ENCODE measurements at regions not wholly inside any gene's neighbourhood (a gene's known extent, or its start where the extent isn't known, plus 50 kb on each side); places are given as distances from the start of the nearest gene placed in this dataset.
A peak's percentile ranks its signal among the peaks of the same experiment; 100 is the strongest.

DNA sequence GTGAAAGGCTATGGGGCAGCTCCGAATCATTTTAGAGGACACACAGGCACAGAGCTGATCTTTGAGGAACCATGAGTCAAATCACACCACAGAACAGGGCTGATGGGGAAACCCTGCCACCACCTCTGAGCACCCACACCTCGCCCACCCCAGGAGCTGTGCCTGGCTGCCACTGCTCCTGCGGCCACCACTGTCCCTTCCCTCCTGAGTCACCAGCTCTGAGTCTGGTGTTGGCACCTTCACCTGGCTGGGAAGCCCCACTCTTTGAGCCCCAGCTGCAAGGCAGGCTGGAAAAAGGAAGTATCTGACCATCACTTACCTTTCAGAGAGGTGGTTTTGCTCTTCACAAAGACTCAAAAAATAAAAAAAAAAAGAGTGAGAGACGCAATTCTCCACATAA, 63.6 kb upstream of the MEF2A start:
- no peak overlapping the region for H3K27ac Mint-ChIP-seq

DNA sequence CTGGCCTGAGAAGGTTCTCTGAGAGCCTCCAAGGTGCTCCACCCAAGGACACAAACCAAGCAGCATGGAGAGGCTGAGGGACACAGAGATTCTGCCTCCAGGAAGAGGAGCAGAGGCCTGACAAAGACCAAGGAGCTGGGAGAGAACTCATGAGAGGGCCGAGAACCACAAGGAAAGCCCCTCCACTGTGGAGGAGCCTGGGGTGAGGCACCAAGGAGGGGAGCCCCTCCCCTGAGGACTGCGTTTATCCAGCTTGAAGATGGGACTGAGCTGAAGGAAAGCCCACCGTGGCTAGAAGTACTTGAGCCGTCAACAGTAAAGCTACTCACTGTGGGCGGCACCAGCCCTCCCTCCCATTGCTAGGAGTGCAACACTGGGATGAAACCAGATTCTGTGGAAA, 63.1 kb upstream of the MEF2A start:
- ChIA-PET POLR2A (no interaction called here), CTCF (interaction anchor here (0.8 to 2.2 kb wide), 2 partner anchors 201 to 230 kb away, joined by 4 to 8 read pairs; no protein-coding TSS in a partner anchor)
- peaks cover 3% of the 10 kb centered on the region for H3K27me3 Mint-ChIP-seq
- H3K36me3 Mint-ChIP-seq (ENCODE audit: low read depth), result no peaks in the 10 kb centered on the region
- H3K4me3 Mint-ChIP-seq, result no peak overlapping the region
- peaks cover 36% of the 10 kb centered on the region for H3K4me1 Mint-ChIP-seq
- H3K27ac Mint-ChIP-seq, result no peak overlapping the region
- peaks cover 7% of the 10 kb centered on the region for H3K9me3 Mint-ChIP-seq
- no peak for DNase-seq

More for the DNA sequence above, 63.6 kb upstream of the MEF2A start:
- DNase-seq, result peak; percentile 26
- no peaks in the 10 kb centered on the region for H3K36me3 Mint-ChIP-seq (ENCODE audit: low read depth)
- H3K27me3 Mint-ChIP-seq, result peaks cover 3% of the 10 kb centered on the region
- ChIA-PET POLR2A (no interaction called here), CTCF (interaction anchor here (0.8 to 2.2 kb wide), 2 partner anchors 202 to 230 kb away, joined by 4 to 8 read pairs; no protein-coding TSS in a partner anchor)
- peaks cover 7% of the 10 kb centered on the region for H3K9me3 Mint-ChIP-seq
- H3K4me1 Mint-ChIP-seq, result peaks cover 36% of the 10 kb centered on the region
- H3K4me3 Mint-ChIP-seq, result no peak overlapping the region

- ChIA-PET POLR2A (no interaction called here), CTCF (interaction anchor here (1.6 to 2.2 kb wide), 2 partner anchors 200 to 201 kb away, joined by 6 to 8 read pairs; no protein-coding TSS in a partner anchor)
- H3K4me1 Mint-ChIP-seq, result peaks cover 36% of the 10 kb centered on the region
- no peak for DNase-seq
- H3K4me3 Mint-ChIP-seq, result no peak overlapping the region
- no peaks in the 10 kb centered on the region for H3K36me3 Mint-ChIP-seq (ENCODE audit: low read depth)
- peaks cover 5% of the 10 kb centered on the region for H3K9me3 Mint-ChIP-seq
- H3K27ac Mint-ChIP-seq, result no peak overlapping the region
- peaks cover under 1% of the 10 kb centered on the region for H3K27me3 Mint-ChIP-seq
Observed at GRCh38 chr15:99503411-99503810, 62.4 kb upstream of the MEF2A start.

- DNase-seq, result no peak
- Mint-ChIP-seq H3K27me3 (no peaks in the 10 kb centered on the region), H3K27ac (peak overlapping the region; percentile 37), H3K36me3 (ENCODE audit: low read depth) (no peaks in the 10 kb centered on the region), H3K4me3 (no peak overlapping the region), H3K9me3 (peaks cover 3% of the 10 kb centered on the region), H3K4me1 (peaks cover 39% of the 10 kb centered on the region)
- ChIA-PET CTCF (interaction anchor here (1.1 to 1.6 kb wide), 5 partner anchors 9 to 232 kb away, joined by 3 to 6 read pairs (median 4); no protein-coding TSS in a partner anchor), POLR2A (interaction anchor here (1.4 to 1.6 kb wide), 2 partner anchors 61 to 63 kb away, joined by 3 to 9 read pairs; no protein-coding TSS in a partner anchor)
Observed at GRCh38 chr15:99504071-99504822, 61.5 kb upstream of the MEF2A start.

DNA sequence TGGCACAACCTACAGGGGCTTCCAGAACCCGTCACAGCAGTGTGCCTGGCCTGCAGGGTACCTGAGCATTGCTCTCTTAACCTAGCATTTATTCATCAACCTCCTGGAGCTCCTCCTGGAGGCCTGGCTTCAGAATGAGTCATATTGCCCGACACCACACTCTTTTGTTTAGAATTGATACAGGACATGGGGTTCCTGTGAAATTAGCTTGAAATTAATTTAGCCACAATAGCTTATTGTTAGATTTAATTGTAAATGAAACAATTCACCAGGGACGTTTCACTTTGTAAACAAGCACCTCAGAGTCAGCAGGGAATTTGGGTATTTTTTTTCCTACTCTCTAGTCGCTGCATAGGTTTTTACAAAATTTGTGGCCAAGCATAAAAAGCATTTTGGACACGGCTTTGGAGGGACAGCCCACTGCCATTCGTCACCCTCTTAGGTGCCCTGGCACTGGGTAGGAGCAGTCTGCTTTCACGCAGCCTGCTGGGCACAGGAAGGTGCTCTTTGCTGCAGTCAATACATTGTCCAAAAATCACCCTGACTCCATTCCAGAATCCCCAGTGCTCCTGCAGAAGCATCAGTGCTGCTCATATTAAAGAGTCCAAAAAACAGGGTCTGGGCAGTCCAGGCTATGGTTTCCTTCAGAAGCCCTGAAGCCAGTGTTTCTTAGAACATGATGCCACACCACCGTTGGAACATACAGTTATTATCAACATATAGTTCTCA, 60.8 kb upstream of the MEF2A start:
- Mint-ChIP-seq H3K27me3 (no peaks in the 10 kb centered on the region), H3K36me3 (ENCODE audit: low read depth) (no peaks in the 10 kb centered on the region), H3K27ac (peak overlapping the region; percentile 37), H3K4me3 (no peak overlapping the region), H3K4me1 (peaks cover 44% of the 10 kb centered on the region), H3K9me3 (no peaks in the 10 kb centered on the region)
- ChIA-PET POLR2A (interaction anchor here (1.4 to 1.6 kb wide), 2 partner anchors 60 to 62 kb away, joined by 3 to 9 read pairs; no protein-coding TSS in a partner anchor), CTCF (interaction anchor here (0.6 to 1.6 kb wide), 6 partner anchors 9 to 232 kb away, joined by 3 to 6 read pairs (median 4); no protein-coding TSS in a partner anchor)
- peak; percentile 32 for DNase-seq

- peaks cover 44% of the 10 kb centered on the region for H3K4me1 Mint-ChIP-seq
- CTCF ChIA-PET, result interaction anchor here (1.1 kb wide), 1 partner anchor 198 kb away, joined by 3 read pairs; no protein-coding TSS in a partner anchor
Observed at GRCh38 chr15:99506399-99506798, 59.4 kb upstream of the MEF2A start.

GRCh38 chr15:99507016-99507503, 58.7 kb upstream of the MEF2A start:
- DNase-seq, result no peak
- H3K4me3 Mint-ChIP-seq, result no peak overlapping the region
- H3K27ac Mint-ChIP-seq, result no peak overlapping the region
- POLR2A ChIA-PET, result no interaction called here
- H3K36me3 Mint-ChIP-seq (ENCODE audit: low read depth), result no peaks in the 10 kb centered on the region
- CTCF ChIA-PET, result interaction anchor here (1.0 to 1.1 kb wide), 2 partner anchors 13 to 197 kb away, joined by 3 read pairs; no protein-coding TSS in a partner anchor
- H3K9me3 Mint-ChIP-seq, result no peaks in the 10 kb centered on the region
- no peaks in the 10 kb centered on the region for H3K27me3 Mint-ChIP-seq
- peaks cover 44% of the 10 kb centered on the region for H3K4me1 Mint-ChIP-seq

More at GRCh38 chr15:99506399-99506798, 59.4 kb upstream of the MEF2A start:
- Mint-ChIP-seq H3K9me3 (no peaks in the 10 kb centered on the region), H3K36me3 (ENCODE audit: low read depth) (no peaks in the 10 kb centered on the region), H3K27me3 (no peaks in the 10 kb centered on the region), H3K4me3 (no peak overlapping the region), H3K27ac (no peak overlapping the region)
- DNase-seq, result no peak
- POLR2A ChIA-PET, result no interaction called here

DNA sequence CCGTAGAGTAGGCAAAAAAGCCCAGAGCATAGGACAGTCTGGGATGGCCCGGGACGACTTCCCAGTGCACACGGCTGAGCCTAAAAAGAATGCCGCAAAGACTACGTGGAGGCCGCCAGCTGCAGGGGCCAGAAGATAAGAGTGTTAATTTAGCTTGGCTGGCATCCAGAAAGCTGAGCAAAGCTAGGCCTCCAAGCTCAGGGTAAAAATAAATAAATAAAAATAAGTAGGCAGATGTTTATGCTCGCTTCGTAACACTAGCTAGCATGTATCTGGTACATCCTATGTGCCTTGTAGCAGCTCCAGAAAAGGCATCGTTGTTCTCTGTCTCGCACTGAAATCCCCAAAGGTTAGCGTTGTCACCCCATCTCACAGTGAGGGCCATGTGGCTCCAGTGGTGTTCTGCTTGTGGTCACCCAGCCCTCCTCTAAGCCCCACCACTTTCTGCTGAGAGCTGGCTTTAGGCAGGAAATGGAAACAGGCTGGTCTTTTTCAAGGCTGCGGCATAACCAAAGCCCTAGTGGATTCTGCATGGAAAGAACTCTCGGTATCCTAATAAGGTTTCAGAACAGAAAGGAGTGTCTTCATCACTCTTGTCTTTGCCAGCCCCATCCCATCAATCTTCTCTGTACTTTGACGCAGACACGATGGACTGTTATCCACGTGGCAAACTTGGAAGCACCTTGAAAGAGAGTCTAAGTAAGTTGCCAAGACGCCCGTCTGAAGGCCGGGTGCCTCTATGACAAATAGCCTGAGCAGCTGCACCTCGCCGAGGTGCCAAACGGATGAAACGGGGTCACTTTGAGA, 58.1 kb upstream of the MEF2A start:
- Mint-ChIP-seq H3K27me3 (no peaks in the 10 kb centered on the region), H3K27ac (no peak overlapping the region), H3K4me3 (no peak overlapping the region), H3K4me1 (peaks cover 42% of the 10 kb centered on the region), H3K9me3 (no peaks in the 10 kb centered on the region), H3K36me3 (ENCODE audit: low read depth) (no peaks in the 10 kb centered on the region)
- ChIA-PET CTCF (interaction anchor here (1.0 kb wide), 1 partner anchor 13 kb away, joined by 3 read pairs; no protein-coding TSS in a partner anchor), POLR2A (no interaction called here)
- DNase-seq, result no peak

DNA sequence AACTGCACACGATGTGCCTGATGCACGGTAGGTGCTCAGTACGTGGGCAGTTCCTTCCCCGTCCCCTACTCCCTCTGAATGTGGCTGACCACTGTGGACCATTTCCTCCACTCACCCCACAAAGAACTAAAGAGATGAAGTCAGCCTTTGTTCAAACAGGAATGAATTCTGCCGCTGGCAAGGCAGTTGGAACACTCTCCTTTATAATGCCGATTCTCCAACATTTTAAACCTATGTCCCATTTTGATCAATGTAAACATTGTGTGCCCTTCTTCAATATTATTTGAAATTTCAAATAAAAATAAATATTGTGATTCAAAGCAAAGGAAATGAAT, 57.5 kb upstream of the MEF2A start:
- H3K36me3 Mint-ChIP-seq (ENCODE audit: low read depth), result no peaks in the 10 kb centered on the region
- H3K27ac Mint-ChIP-seq, result no peak overlapping the region
- ChIA-PET CTCF (no interaction called here), POLR2A (no interaction called here)
- no peaks in the 10 kb centered on the region for H3K27me3 Mint-ChIP-seq
- no peak for DNase-seq
- H3K9me3 Mint-ChIP-seq, result no peaks in the 10 kb centered on the region
- H3K4me1 Mint-ChIP-seq, result peaks cover 37% of the 10 kb centered on the region
- no peak overlapping the region for H3K4me3 Mint-ChIP-seq

DNA sequence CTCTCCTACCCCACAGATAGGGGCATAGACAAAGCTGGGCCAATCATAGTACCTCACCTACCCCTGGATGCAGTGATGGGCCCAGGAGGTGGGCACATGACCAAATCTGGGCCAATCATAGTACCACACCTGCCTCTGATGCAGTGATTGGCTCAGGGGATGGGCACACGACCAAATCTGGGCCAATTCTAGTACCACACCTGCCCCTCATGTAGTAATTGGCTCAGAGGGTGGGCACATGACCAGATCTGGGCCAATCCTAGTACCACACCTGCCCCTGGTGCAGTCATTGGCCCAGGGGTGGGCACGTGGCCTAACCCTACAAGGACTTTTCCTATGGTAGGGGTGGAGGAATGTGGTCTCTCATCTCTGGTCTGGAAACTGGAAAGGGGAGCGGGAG, 56.9 kb upstream of the MEF2A start:
- CTCF ChIA-PET, result no interaction called here
- Mint-ChIP-seq H3K27me3 (no peaks in the 10 kb centered on the region), H3K36me3 (ENCODE audit: low read depth) (no peaks in the 10 kb centered on the region), H3K4me1 (peaks cover 32% of the 10 kb centered on the region), H3K27ac (no peak overlapping the region), H3K9me3 (no peaks in the 10 kb centered on the region), H3K4me3 (no peak overlapping the region)
- POLR2A ChIA-PET, result no interaction called here
- DNase-seq, result no peak

GRCh38 chr15:99509686-99510461, 55.9 kb upstream of the MEF2A start:
- POLR2A ChIA-PET, result no interaction called here
- CTCF ChIA-PET, result no interaction called here
- Mint-ChIP-seq H3K4me3 (no peak overlapping the region), H3K36me3 (ENCODE audit: low read depth) (no peaks in the 10 kb centered on the region), H3K9me3 (no peaks in the 10 kb centered on the region), H3K4me1 (peaks cover 21% of the 10 kb centered on the region), H3K27me3 (no peaks in the 10 kb centered on the region), H3K27ac (no peak overlapping the region)
- DNase-seq, result no peak

GRCh38 chr15:99511531-99511865, 54.3 kb upstream of the MEF2A start:
- Mint-ChIP-seq H3K9me3 (no peaks in the 10 kb centered on the region), H3K4me3 (no peak overlapping the region), H3K4me1 (peaks cover 17% of the 10 kb centered on the region), H3K27me3 (no peaks in the 10 kb centered on the region), H3K36me3 (ENCODE audit: low read depth) (no peaks in the 10 kb centered on the region), H3K27ac (no peak overlapping the region)
- CTCF ChIA-PET, result interaction anchor here (1.0 kb wide), 1 partner anchor 100 kb away, joined by 3 read pairs; no protein-coding TSS in a partner anchor
- no peak for DNase-seq
- POLR2A ChIA-PET, result no interaction called here

Measured in activated CD4-positive, alpha-beta memory T cell treated with anti-CD3 and anti-CD28 coated beads, Interleukin-2, amount 10 ng/mL, durations not matched to agents 7 days and 5 days (primary cell).